ENCODE measurements at regions not wholly inside any gene's neighbourhood (a gene's known extent, or its start where the extent isn't known, plus 50 kb on each side); places are given as distances from the start of the nearest gene placed in this dataset.

GRCh38 chr11:123344790-123345357 is 85.2 kb upstream of the GRAMD1B start:
- TF ChIP-seq HNRNPLL (IDR thresholded peaks at IDR 0.05; ENCODE audit: low read depth, low read length, poor library complexity, severe bottlenecking) (no peak), BRF2 (CRISPR knock-in tag; IDR thresholded peaks at IDR 0.05) (no peak), ESRRA (CRISPR knock-in tag; IDR thresholded peaks at IDR 0.05; ENCODE audit: low read depth) (no peak), RAD21 (CRISPR knock-in tag; IDR thresholded peaks at IDR 0.05) (no peak), PLRG1 (conservative IDR thresholded peaks at IDR 0.05) (no peak), GABPA (IDR thresholded peaks at IDR 0.05; ENCODE audit: low read depth, low read length) (no peak), GABPA (CRISPR knock-in tag; IDR thresholded peaks at IDR 0.05; ENCODE audit: low read depth) (no peak), FOXM1 (CRISPR knock-in tag; IDR thresholded peaks at IDR 0.05) (no peak), NCOA5 (CRISPR knock-in tag; IDR thresholded peaks at IDR 0.05) (no peak)

All from HepG2 (cell line).